CD14-positive monocyte (primary cell): ENCODE measurements at regions not wholly inside any gene's neighbourhood (a gene's known extent, or its start where the extent isn't known, plus 50 kb on each side); places are given as distances from the start of the nearest gene placed in this dataset.

Experiments
- DNase-seq, 3 donors: peaks; one replicate each; pipeline ENCODE4 v3.0.0-alpha.2; 2011 to 2022
- H2AFZ ChIP-seq: 2 replicates; pipeline ENCODE4 v1.6.0; 2012; ENCODE audit warnings: mild to moderate bottlenecking, low read depth, low read length, inconsistent platforms; ENCODE audit not compliant: insufficient read depth, poor library complexity, severe bottlenecking
- H3K27ac ChIP-seq, 2 donors: 1 replicate in 1 of 2; 2 replicates in 1 of 2; pipeline ENCODE4 v1.5.1; 2012 to 2013; ENCODE audit warnings: low read length in 2 of 2, control low read depth in 1 of 2, inconsistent platforms in 1 of 2, low read depth in 1 of 2, mild to moderate bottlenecking in 1 of 2
- H3K27me3 ChIP-seq, 2 donors: one replicate each; pipeline versions ENCODE4 v1.6.0 to v1.6.1; 2011 to 2013; ENCODE audit warnings: low read length in 2 of 2; ENCODE audit not compliant: control insufficient read depth in 2 of 2, insufficient read depth in 2 of 2
- H3K36me3 ChIP-seq, 2 donors: replicated peaks in 1 of 2; 1 replicate in 1 of 2; 2 replicates in 1 of 2; pipeline versions ENCODE4 v1.5.1 to v1.6.1; 2012 to 2013; ENCODE audit warnings: low read length in 2 of 2, control low read depth in 1 of 2, inconsistent platforms in 1 of 2, mild to moderate bottlenecking in 1 of 2; ENCODE audit not compliant: insufficient read depth in 2 of 2, control insufficient read depth in 1 of 2
- H3K4me1 ChIP-seq, 2 donors: 1 replicate in 1 of 2; 2 replicates in 1 of 2; pipeline versions ENCODE4 v1.5.1 to v1.6.1; 2012 to 2013; ENCODE audit warnings: low read length in 2 of 2, control low read depth in 1 of 2, inconsistent platforms in 1 of 2, mild to moderate bottlenecking in 1 of 2, moderate library complexity in 1 of 2; ENCODE audit not compliant: insufficient read depth in 2 of 2, control insufficient read depth in 1 of 2
- H3K4me2 ChIP-seq: replicated peaks from 2 replicates; pipeline ENCODE3; 2012; ENCODE audit warnings: low read length, moderate library complexity, mild to moderate bottlenecking; ENCODE audit not compliant: poor library complexity, severe bottlenecking; ENCODE audit errors: extremely low read depth
- H3K4me3 ChIP-seq, 3 experiments: fragments of 200-600 bp in 1 of 3; sonication (generic) in 1 of 3; replicated peaks in 1 of 3; 1 replicate in 2 of 3; 2 replicates in 1 of 3; pipeline ENCODE4 v1.5.1; 2011 to 2013; ENCODE audit warnings: low read length in 3 of 3, mild to moderate bottlenecking in 3 of 3, control low read depth in 2 of 3, low read depth in 2 of 3, inconsistent platforms in 1 of 3, moderate library complexity in 1 of 3
- H3K79me2 ChIP-seq: 2 replicates; pipeline ENCODE4 v1.6.0; 2012; ENCODE audit warnings: mild to moderate bottlenecking, control low read depth, inconsistent platforms, low read length, moderate library complexity; ENCODE audit not compliant: insufficient read depth
- H3K9ac ChIP-seq: 2 replicates; pipeline ENCODE4 v1.6.0; 2017; ENCODE audit warnings: low read length, mild to moderate bottlenecking; ENCODE audit not compliant: insufficient read depth, poor library complexity, severe bottlenecking
- H3K9me3 ChIP-seq, 2 donors: replicated peaks in 1 of 2; 1 replicate in 1 of 2; 2 replicates in 1 of 2; pipeline versions ENCODE4 v1.5.1 to v1.6.1; 2012 to 2013; ENCODE audit warnings: low read length in 2 of 2, control low read depth in 1 of 2; ENCODE audit not compliant: control insufficient read depth in 1 of 2, insufficient read depth in 1 of 2
- H4K20me1 ChIP-seq: 2 replicates; pipeline ENCODE4 v1.6.0; 2012; ENCODE audit warnings: mild to moderate bottlenecking, low read length, control low read depth, moderate library complexity; ENCODE audit not compliant: insufficient read depth
- H3K27ac Mint-ChIP-seq, 7 donors: one replicate each; pipeline ENCODE4 v1.8.0; 2020; ENCODE audit warnings: mild to moderate bottlenecking in 7 of 7, mixed read lengths in 7 of 7, moderate library complexity in 6 of 7, inconsistent platforms in 2 of 7
- H3K27me3 Mint-ChIP-seq, 3 donors: one replicate each; pipeline ENCODE4 v1.8.0; 2021 to 2022; ENCODE audit warnings: low read depth in 3 of 3, mild to moderate bottlenecking in 3 of 3, mixed read lengths in 3 of 3, moderate library complexity in 3 of 3, inconsistent platforms in 1 of 3
- H3K36me3 Mint-ChIP-seq, 2 donors: one replicate each; pipeline ENCODE4 v1.8.0; 2020; ENCODE audit warnings: mixed read lengths in 2 of 2, inconsistent platforms in 1 of 2, mild to moderate bottlenecking in 1 of 2
- H3K4me1 Mint-ChIP-seq: one replicate; pipeline ENCODE4 v1.8.0; 2020; ENCODE audit warnings: mild to moderate bottlenecking, mixed read lengths
- H3K4me3 Mint-ChIP-seq, 2 donors: one replicate each; pipeline ENCODE4 v1.8.0; 2020; ENCODE audit warnings: mild to moderate bottlenecking in 2 of 2, mixed read lengths in 2 of 2, moderate library complexity in 1 of 2
- H3K9me3 Mint-ChIP-seq, 7 donors: one replicate each; pipeline ENCODE4 v1.8.0; 2020 to 2022; ENCODE audit warnings: mixed read lengths in 7 of 7, mild to moderate bottlenecking in 6 of 7, moderate library complexity in 6 of 7, inconsistent platforms in 2 of 7
- CTCF ChIP-seq: fragments of 200-600 bp; IDR thresholded peaks from one replicate; pipeline ENCODE4 v1.8.0; 2022; ENCODE audit warnings: antibody characterized with exemption, mild to moderate bottlenecking
- WGBS: methylation state at CpG from one replicate; pipeline ENCODE4 v1.1.5; 2013; ENCODE audit warnings: missing lambda C conversion rate; ENCODE audit not compliant: insufficient coverage; 5-methylcytosine and 5-hydroxymethylcytosine counted together
- intact Hi-C, 2 donors: fragments of 100-400 bp; cut with micrococcal nuclease; formaldehyde crosslinking; loops; one replicate each; pipeline versions ENCODE4 v1.15.0 to v1.15.1; 2023

GRCh38 chr9:13677801-13678200, 398.3 kb upstream of the MPDZ start:
- Mint-ChIP-seq H3K4me1 (no peaks in the 10 kb centered on the region), H3K4me3 (no peak overlapping the region), H3K36me3 (no peaks in the 10 kb centered on the region), H3K27me3 (peaks cover 0 to under 1% (median 0%) of the 10 kb centered on the region in 3 donors), H3K27ac (no peak overlapping the region), H3K9me3 (peaks cover 0 to 4% (median 2%) of the 10 kb centered on the region in 7 donors)
- Histone ChIP-seq H2AFZ (no peak overlapping the region), H3K4me2 (no peak overlapping the region), H3K27me3 (no peaks in the 10 kb centered on the region), H3K36me3 (no peaks in the 10 kb centered on the region), H3K4me3 (no peak overlapping the region), H3K9ac (no peak overlapping the region), H3K79me2 (no peaks in the 10 kb centered on the region), H4K20me1 (no peaks in the 10 kb centered on the region), H3K9me3 (peaks cover 0 to 5% of the 10 kb centered on the region in 2 donors), H3K27ac (no peak overlapping the region), H3K4me1 (no peaks in the 10 kb centered on the region)
- TF ChIP-seq CTCF = no peak
- intact Hi-C loops = no loop called here
- no CpG with 5 or more reads among the region's 1 CpG for WGBS
- no peak for DNase-seq

GRCh38 chr9:13675638-13676000, 396.1 kb upstream of the MPDZ start:
- 67% methylated on average over 2 of the region's 2 CpGs for WGBS
- Histone ChIP-seq H3K9me3 (peaks cover 0 to 5% of the 10 kb centered on the region in 2 donors), H3K4me1 (no peaks in the 10 kb centered on the region), H3K4me3 (no peak overlapping the region), H3K27me3 (no peaks in the 10 kb centered on the region), H3K27ac (no peak overlapping the region), H3K4me2 (no peak overlapping the region), H3K9ac (no peak overlapping the region), H2AFZ (no peak overlapping the region), H3K79me2 (no peaks in the 10 kb centered on the region), H4K20me1 (no peaks in the 10 kb centered on the region), H3K36me3 (no peaks in the 10 kb centered on the region)
- Mint-ChIP-seq H3K4me3 (no peak overlapping the region), H3K36me3 (no peaks in the 10 kb centered on the region), H3K27me3 (peaks cover 0 to 1% (median 0%) of the 10 kb centered on the region in 3 donors), H3K27ac (no peak overlapping the region), H3K9me3 (peaks cover 0 to 7% (median 5%) of the 10 kb centered on the region in 7 donors), H3K4me1 (no peaks in the 10 kb centered on the region)
- no peak for DNase-seq
- TF ChIP-seq CTCF = no peak
- intact Hi-C loops = no loop called here
